ENCODE measurements at regions not wholly inside any gene's neighbourhood (a gene's known extent, or its start where the extent isn't known, plus 50 kb on each side); places are given as distances from the start of the nearest gene placed in this dataset.
A peak's percentile ranks its signal among the peaks of the same experiment; 100 is the strongest.
"Not testable (repeated sequence)": the region's sequence is repeated elsewhere in the genome, so short reads cannot be mapped to it uniquely, and the experiment has no call there.

- H3K79me2 ChIP-seq (ENCODE audit: control insufficient read depth, insufficient read depth, low read length), result no peaks in the 10 kb centered on the region
- H3K4me1 ChIP-seq (ENCODE audit: control insufficient read depth, extremely low read depth, insufficient read depth, low read length), result peaks cover 11% of the 10 kb centered on the region
- no peaks in the 10 kb centered on the region for H4K20me1 ChIP-seq (ENCODE audit: control insufficient read depth, extremely low read depth, insufficient read depth, low read length)
- TF ChIP-seq CTCF (conservative IDR thresholded peaks at IDR 0.05 in 1 of 2, IDR thresholded peaks at IDR 0.05 in 1 of 2; ENCODE audit: low read depth in 1 of 2, low read length in 2 of 2), result no peak
- TF ChIP-seq EZH2 (IDR thresholded peaks at IDR 0.05; ENCODE audit: low read length, missing control alignments), result no peak
- DNase-seq (ENCODE audit: low read depth in 2 of 2), result no peak
- no peaks in the 10 kb centered on the region for H3K27me3 ChIP-seq (ENCODE audit: control insufficient read depth, insufficient read depth, low read length)
- H3K9ac ChIP-seq (ENCODE audit: insufficient read depth, low read length), result no peak overlapping the region
- H3K4me3 ChIP-seq (replicated peaks in 1 of 4; ENCODE audit: control extremely low read depth in 1 of 4, insufficient read depth in 1 of 4, low read depth in 3 of 4, low read length in 4 of 4), result no peak overlapping the region
- H3K27ac ChIP-seq (ENCODE audit: insufficient read depth, low read length), result no peak overlapping the region
- no peak overlapping the region for H3K4me2 ChIP-seq (ENCODE audit: extremely low read depth, insufficient read depth, low read length)
- no peak overlapping the region for H2AFZ ChIP-seq (ENCODE audit: low read length)
- no peaks in the 10 kb centered on the region for H3K36me3 ChIP-seq (ENCODE audit: control insufficient read depth, insufficient read depth, low read length)
- H3K9me3 ChIP-seq (ENCODE audit: control insufficient read depth, insufficient read depth, low read depth, low read length), result no peaks in the 10 kb centered on the region
Observed at GRCh38 chr2:134009440-134009839, 244.4 kb upstream of the MGAT5 start.

GRCh38 chr2:134009906-134010305, 244.0 kb upstream of the MGAT5 start:
- H3K27ac ChIP-seq (ENCODE audit: insufficient read depth, low read length); H4K20me1 ChIP-seq (ENCODE audit: control insufficient read depth, extremely low read depth, insufficient read depth, low read length); H3K79me2 ChIP-seq (ENCODE audit: control insufficient read depth, insufficient read depth, low read length): not testable (repeated sequence)

GRCh38 chr2:134011936-134012586, 241.8 kb upstream of the MGAT5 start:
- Histone ChIP-seq H3K9me3 (ENCODE audit: control insufficient read depth, insufficient read depth, low read depth, low read length) (no peaks in the 10 kb centered on the region), H3K27me3 (ENCODE audit: control insufficient read depth, insufficient read depth, low read length) (no peaks in the 10 kb centered on the region), H3K4me3 (replicated peaks in 1 of 4; ENCODE audit: control extremely low read depth in 1 of 4, insufficient read depth in 1 of 4, low read depth in 3 of 4, low read length in 4 of 4) (no peak overlapping the region), H3K36me3 (ENCODE audit: control insufficient read depth, insufficient read depth, low read length) (no peaks in the 10 kb centered on the region), H3K79me2 (ENCODE audit: control insufficient read depth, insufficient read depth, low read length) (no peaks in the 10 kb centered on the region), H3K27ac (ENCODE audit: insufficient read depth, low read length) (no peak overlapping the region), H3K4me2 (ENCODE audit: extremely low read depth, insufficient read depth, low read length) (no peak overlapping the region), H3K9ac (ENCODE audit: insufficient read depth, low read length) (no peak overlapping the region), H2AFZ (ENCODE audit: low read length) (no peak overlapping the region), H4K20me1 (ENCODE audit: control insufficient read depth, extremely low read depth, insufficient read depth, low read length) (no peaks in the 10 kb centered on the region), H3K4me1 (ENCODE audit: control insufficient read depth, extremely low read depth, insufficient read depth, low read length) (peaks cover 15% of the 10 kb centered on the region)
- peak; percentile 1 to 25 for DNase-seq (ENCODE audit: low read depth in 2 of 2)
- TF ChIP-seq CTCF (conservative IDR thresholded peaks at IDR 0.05 in 1 of 2, IDR thresholded peaks at IDR 0.05 in 1 of 2; ENCODE audit: low read depth in 1 of 2, low read length in 2 of 2), result no peak
- no peak for TF ChIP-seq EZH2 (IDR thresholded peaks at IDR 0.05; ENCODE audit: low read length, missing control alignments)

More at GRCh38 chr2:134009906-134010305, 244.0 kb upstream of the MGAT5 start:
- not testable (repeated sequence) for H3K9ac ChIP-seq (ENCODE audit: insufficient read depth, low read length); H3K9me3 ChIP-seq (ENCODE audit: control insufficient read depth, insufficient read depth, low read depth, low read length); H3K27me3 ChIP-seq (ENCODE audit: control insufficient read depth, insufficient read depth, low read length); H3K36me3 ChIP-seq (ENCODE audit: control insufficient read depth, insufficient read depth, low read length); H3K4me2 ChIP-seq (ENCODE audit: extremely low read depth, insufficient read depth, low read length); DNase-seq (ENCODE audit: low read depth in 2 of 2); H3K4me3 ChIP-seq (replicated peaks in 1 of 4; ENCODE audit: control extremely low read depth in 1 of 4, insufficient read depth in 1 of 4, low read depth in 3 of 4, low read length in 4 of 4)
- Histone ChIP-seq H3K4me1 (ENCODE audit: control insufficient read depth, extremely low read depth, insufficient read depth, low read length) (peaks cover 11% of the 10 kb centered on the region), H2AFZ (ENCODE audit: low read length) (peak overlapping the region; percentile 5)
